Neutrophil (primary cell): ENCODE measurements at regions not wholly inside any gene's neighbourhood (a gene's known extent, or its start where the extent isn't known, plus 50 kb on each side); places are given as distances from the start of the nearest gene placed in this dataset.

Experiments
- H3K27ac ChIP-seq: fragments of 200-600 bp; sonication (generic); 2 replicates; pipeline ENCODE4 v1.5.1; 2016; ENCODE audit warnings: mild to moderate bottlenecking, moderate library complexity
- H3K27me3 ChIP-seq: fragments of 200-600 bp; sonication (generic); 2 replicates; pipeline ENCODE4 v1.6.0; 2016; ENCODE audit warnings: mild to moderate bottlenecking
- H3K36me3 ChIP-seq: fragments of 200-600 bp; sonication (generic); 2 replicates; pipeline ENCODE4 v1.5.1; 2017
- H3K4me1 ChIP-seq, 2 experiments: fragments of 200-600 bp in 1 of 2; sonication (generic) in 1 of 2; 1 replicate in 1 of 2; 2 replicates in 1 of 2; pipeline versions ENCODE4 v1.5.1 to v1.6.1; 2013 to 2016; ENCODE audit warnings: low read depth in 1 of 2, low read length in 1 of 2, mild to moderate bottlenecking in 1 of 2, moderate library complexity in 1 of 2; ENCODE audit not compliant: control insufficient read depth in 1 of 2, insufficient read depth in 1 of 2
- H3K4me3 ChIP-seq, 2 experiments: fragments of 200-600 bp in 1 of 2; sonication (generic) in 1 of 2; 1 replicate in 1 of 2; 2 replicates in 1 of 2; pipeline ENCODE4 v1.5.1; 2013 to 2016; ENCODE audit warnings: low read depth in 1 of 2, low read length in 1 of 2, mild to moderate bottlenecking in 1 of 2, moderate library complexity in 1 of 2
- H3K9me3 ChIP-seq: fragments of 200-600 bp; sonication (generic); 2 replicates; pipeline ENCODE4 v1.5.1; 2016
- CTCF ChIP-seq: fragments of 200-600 bp; sonication (generic); IDR thresholded peaks from 2 replicates; pipeline ENCODE4 v1.5.1; 2016; ENCODE audit warnings: antibody characterized with exemption

DNA sequence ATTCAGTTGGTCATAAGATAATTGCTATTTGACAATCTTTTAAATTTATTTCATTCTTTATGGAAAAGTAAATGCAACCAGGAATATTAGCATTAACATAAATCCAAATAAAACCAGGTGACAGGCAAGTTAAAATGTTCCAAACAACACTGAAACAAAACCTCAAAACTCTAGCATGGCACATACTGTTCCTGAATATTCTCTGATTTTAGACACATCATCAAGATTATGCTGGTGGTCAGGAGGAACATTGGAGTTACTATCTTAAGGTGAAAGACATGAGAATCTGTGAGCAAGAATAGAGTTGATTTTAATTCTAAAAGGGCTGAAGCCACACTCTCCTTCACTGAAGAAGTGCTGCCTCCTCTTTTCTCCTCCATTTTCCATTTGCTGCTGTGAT lies 421.0 kb upstream of the THBS1 start:
- Histone ChIP-seq H3K27me3 (peaks cover 6% of the 10 kb centered on the region), H3K27ac (no peak overlapping the region), H3K9me3 (no peaks in the 10 kb centered on the region), H3K4me1 (no peaks in the 10 kb centered on the region), H3K36me3 (no peaks in the 10 kb centered on the region), H3K4me3 (no peak overlapping the region)
- no peak for TF ChIP-seq CTCF

- Histone ChIP-seq H3K9me3 (no peaks in the 10 kb centered on the region), H3K36me3 (no peaks in the 10 kb centered on the region), H3K27ac (no peak overlapping the region), H3K4me1 (no peaks in the 10 kb centered on the region), H3K27me3 (peaks cover 6% of the 10 kb centered on the region), H3K4me3 (no peak overlapping the region)
- no peak for TF ChIP-seq CTCF
Observed at GRCh38 chr15:39161096-39161495, 419.8 kb upstream of the THBS1 start.

GRCh38 chr15:39165020-39165706 lies 415.7 kb upstream of the THBS1 start:
- Histone ChIP-seq H3K9me3 (no peaks in the 10 kb centered on the region), H3K27ac (no peak overlapping the region), H3K27me3 (peaks cover 13% of the 10 kb centered on the region), H3K36me3 (no peaks in the 10 kb centered on the region), H3K4me1 (no peaks in the 10 kb centered on the region), H3K4me3 (no peak overlapping the region)
- TF ChIP-seq CTCF: no peak

- Histone ChIP-seq H3K27me3 (peaks cover 24% of the 10 kb centered on the region), H3K36me3 (no peaks in the 10 kb centered on the region), H3K4me1 (no peaks in the 10 kb centered on the region), H3K27ac (no peak overlapping the region), H3K9me3 (no peaks in the 10 kb centered on the region), H3K4me3 (no peak overlapping the region)
- TF ChIP-seq CTCF: no peak
Observed at GRCh38 chr15:39167164-39168058, 413.5 kb upstream of the THBS1 start.

GRCh38 chr15:39171944-39172368 lies 408.9 kb upstream of the THBS1 start:
- Histone ChIP-seq H3K4me1 (no peaks in the 10 kb centered on the region), H3K36me3 (no peaks in the 10 kb centered on the region), H3K27me3 (peaks cover 30% of the 10 kb centered on the region), H3K4me3 (no peak overlapping the region), H3K9me3 (no peaks in the 10 kb centered on the region), H3K27ac (no peak overlapping the region)
- no peak for TF ChIP-seq CTCF
